ENCODE measurements at regions not wholly inside any gene's neighbourhood (a gene's known extent, or its start where the extent isn't known, plus 50 kb on each side); places are given as distances from the start of the nearest gene placed in this dataset.

DNA sequence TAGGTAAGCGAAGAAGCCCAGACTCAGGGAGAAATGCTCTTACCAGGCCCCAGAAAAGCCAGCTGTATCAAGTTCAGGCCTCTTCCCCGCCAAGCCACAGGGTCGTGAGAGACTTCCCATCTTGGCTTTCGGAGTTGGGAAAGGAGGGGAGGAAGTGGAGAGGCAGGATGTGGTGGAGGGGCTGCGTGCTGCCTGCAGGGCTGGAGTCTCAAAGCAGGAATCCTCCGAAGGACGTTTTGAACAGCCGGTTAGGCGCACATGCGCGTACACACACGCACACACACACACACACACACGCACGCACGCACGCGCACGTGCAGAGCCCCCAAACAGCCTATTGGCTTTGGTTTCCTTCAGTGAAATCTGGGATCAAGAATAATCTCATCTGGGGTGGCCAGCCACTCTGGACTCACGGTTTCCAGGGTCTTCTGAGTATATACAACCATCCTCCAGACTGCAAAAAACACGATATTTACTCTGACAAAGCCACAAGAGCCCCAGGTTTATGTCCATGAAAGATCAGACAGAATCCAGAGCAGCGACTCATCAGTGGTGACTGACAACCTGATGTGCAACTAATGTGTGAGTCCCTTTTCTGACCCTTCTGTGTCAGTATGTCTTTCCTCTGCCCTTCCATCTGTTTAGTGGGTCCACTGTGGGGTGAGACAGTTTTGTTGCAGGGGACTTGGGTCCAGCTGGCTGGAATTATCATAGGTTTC lies 115.0 kb upstream of the ZNF438 start:
- DNase-seq = no peak

DNA sequence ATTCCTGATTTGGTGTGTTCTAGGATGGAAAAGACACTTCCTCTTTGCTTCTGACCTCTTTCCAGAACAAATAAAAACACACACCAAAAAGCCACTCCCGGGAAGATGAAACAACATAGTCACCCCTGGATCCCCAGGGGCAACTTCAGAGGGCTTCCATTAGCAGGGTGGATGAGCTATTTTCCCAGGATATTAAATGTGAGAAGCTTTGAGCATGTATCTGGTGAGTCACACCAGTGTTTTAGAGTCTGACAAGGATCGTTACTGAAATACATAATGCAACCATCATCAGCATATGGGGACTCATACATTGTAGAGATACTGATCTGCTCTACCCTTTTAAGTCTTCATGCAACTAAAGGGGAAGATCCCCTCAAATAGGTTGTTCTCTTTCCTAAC lies 115.5 kb upstream of the ZNF438 start:
- no peak for DNase-seq

DNA sequence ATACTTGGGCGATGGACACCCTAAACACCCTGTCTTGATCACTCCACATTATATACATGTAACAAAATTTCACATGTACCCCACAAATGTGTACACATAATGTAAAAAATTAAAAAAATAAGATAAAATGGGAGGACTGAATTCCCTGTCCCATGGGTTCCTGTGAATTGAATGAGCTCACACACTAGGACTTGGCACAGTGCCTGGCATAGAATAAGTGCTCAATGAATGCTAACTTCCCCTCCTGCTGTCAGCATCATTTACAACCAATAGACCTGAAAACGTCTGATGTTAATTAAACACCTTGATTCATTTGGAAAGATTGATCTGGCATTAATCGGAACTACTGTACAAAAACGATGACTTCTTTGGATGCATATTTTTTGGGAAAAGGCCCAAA lies 117.3 kb upstream of the ZNF438 start:
- no peak for DNase-seq

DNA sequence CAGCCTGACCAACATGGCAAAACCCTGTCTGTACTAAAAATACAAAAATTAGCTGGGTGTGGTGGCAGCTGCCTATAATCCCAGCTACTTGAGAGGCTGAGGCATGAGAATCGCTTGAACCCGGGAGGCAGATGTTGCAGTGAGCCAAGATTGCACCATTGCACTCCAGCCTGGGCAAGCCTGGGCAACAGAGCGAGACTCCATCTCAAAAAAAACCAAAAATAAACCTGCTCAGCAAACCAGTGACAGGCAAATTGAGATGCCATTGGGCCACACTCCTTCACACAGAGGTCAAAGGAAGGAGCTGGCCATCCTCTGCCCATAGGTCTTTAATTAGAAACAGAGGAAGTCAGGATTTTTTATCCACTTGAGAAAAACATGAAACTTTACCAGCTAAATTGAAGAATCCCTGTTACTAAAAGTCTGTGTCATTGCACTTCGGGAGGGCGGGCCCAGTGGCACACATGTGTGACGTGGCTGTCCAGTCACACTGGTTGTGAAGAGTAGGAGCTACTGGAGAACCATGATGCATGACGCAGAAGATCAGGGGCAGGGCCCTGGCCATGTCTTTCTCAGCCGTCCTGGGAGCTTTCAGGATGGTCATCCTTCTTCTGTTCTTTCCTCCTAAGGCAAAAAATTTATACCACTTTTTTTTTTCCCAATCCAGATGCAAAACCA lies 118.3 kb upstream of the ZNF438 start:
- DNase-seq = no peak

DNA sequence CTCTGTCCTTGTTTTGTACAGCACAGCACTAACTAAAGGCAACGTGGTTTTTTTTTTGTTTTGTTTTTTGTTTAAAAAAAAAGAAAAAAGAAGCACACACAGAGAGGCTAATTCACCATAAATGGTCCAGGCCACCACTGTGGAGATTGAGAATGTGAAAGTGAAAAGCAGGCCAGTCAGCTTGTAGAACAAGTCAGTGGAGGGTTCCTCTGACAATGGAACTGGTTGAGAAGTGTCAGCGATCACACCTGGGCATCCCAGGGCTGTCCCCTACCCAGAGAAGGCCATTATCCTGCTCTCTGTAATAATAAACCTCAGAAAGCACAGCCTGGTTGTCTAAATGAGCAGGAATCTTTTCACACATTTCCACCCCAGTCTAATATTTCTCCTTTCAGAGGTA lies 119.6 kb upstream of the ZNF438 start:
- no peak for DNase-seq

DNA sequence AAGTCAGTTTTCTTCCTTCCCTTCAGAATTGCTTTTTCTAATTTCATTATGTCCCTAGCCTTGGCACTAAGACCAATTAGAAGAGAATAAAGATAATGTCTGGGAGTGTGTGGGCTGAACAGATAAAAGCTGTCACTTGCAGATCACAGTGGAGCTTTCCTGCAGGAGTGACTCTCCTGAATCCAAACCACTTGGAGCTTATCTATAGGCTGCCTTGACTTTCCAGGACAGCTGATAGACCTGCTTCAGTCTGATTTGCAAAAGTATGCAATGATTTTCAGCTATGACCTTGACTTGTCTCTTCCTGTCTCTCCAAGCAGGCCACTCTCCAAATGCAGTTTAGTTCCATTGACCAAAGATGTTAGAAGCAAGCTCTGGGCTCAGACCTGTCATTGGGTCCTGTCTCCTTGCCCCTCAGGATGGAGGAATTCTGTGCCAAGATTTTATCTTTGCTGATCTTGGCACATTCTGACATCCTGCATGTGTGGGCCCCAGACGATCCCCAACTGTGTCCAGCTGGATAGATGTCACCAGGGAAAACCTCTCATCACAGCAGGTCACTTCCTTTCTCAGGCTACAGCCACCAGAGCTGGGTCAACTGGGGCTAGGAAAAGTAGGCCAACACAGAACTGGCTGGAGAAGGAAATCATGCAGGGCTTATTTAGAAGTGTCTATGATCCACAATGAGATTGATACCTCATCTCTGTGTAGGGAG lies 120.9 kb upstream of the ZNF438 start:
- no peak for DNase-seq

DNA sequence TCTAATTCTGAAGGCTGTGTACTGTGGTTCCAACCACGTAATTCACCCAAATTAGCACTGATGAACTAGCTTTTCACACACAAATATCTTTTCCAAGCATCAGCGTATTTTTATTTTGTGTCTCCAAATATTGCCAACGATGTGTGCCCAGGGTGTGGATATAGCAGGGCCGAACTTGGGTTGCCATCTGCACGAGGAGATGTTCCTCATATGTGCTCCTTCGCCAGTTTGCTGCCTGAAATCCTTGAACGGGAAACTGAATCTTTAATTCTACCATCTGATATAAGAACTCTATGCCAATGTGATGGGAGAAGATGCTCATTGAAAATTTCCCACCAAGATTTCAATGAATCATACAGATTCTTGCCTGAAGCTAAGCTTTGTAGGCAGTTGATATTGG lies 121.5 kb upstream of the ZNF438 start:
- no peak for DNase-seq

DNA sequence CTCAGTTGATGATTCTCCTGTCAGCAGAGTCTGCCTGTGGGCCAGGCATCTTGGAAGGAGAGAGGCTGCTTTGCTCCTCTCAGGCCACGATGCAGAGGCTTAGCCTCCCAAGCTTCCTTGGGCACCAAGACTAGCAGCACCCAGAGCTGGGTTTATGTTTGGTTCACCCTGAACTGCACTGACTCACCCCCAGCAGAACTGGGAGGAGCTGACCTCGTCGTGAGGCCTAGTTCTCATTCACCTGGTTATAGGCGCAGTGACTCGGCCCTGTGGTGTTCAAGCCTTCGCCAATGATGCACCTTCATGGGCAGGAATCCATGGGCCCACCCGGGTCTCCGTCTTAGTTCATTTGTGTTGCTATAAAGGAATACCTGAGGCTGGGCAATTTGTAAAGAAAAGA lies 122.0 kb upstream of the ZNF438 start:
- no peak for DNase-seq

DNA sequence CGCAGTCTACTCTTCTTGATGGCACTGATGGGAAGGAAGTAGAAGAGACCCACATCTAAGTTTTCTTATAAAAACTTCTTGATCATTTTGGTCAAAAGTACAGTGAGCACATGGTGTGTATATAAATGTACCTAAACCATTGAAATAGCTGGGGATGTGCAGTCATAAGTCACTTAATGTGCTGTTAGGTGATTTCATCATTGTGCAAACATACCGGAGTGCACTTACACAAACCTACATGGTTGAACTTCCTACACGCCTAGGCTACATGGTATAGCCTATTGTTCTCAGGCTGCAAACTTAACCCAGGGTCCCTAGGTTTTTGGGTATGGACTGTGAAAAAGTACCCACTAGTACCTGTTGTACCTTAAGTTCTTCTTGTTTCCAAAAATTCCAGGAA lies 123.3 kb upstream of the ZNF438 start:
- no peak for DNase-seq

DNA sequence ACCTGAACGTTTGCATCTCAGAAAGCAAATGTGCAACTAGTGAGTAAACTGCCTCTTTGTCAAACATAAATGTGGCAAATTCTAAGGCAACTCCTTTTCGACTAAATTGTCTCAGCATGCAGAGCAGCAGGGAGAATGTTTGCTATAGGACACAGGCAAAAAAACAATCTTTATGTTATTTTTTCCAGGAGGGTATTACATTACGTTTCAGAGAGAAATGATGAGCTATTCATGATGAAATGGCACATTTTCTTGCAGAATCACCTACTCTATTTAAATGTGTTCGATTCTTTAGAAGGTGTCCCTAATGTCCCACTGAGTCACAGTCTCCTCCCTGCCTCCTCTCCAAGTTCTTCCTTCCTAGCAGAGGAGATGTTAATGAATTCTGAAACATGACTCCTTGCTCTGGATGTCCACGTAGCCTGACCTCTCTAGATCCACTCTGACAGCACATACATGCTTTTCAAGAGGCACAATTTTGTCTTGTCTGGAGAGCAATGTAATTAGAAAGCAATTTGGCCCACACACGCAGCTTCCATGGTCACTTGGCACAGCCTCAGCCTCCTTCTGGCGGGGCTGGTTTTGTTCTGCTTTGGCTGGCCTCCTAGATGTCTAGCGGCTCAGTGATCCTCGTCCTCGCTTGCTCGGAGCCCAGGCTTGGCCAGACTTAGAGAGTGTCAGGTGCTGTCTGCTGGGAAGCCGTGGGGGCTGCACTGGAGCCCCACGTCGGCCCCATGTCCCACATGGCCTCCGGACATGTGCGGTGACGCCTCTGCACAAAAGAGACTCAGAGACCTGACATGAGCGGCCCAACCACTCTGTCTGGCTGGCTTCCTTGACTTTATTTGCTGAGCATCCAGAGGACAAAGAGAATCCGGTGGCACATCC lies 125.7 kb upstream of the ZNF438 start:
- peak; percentile 69 for DNase-seq

DNA sequence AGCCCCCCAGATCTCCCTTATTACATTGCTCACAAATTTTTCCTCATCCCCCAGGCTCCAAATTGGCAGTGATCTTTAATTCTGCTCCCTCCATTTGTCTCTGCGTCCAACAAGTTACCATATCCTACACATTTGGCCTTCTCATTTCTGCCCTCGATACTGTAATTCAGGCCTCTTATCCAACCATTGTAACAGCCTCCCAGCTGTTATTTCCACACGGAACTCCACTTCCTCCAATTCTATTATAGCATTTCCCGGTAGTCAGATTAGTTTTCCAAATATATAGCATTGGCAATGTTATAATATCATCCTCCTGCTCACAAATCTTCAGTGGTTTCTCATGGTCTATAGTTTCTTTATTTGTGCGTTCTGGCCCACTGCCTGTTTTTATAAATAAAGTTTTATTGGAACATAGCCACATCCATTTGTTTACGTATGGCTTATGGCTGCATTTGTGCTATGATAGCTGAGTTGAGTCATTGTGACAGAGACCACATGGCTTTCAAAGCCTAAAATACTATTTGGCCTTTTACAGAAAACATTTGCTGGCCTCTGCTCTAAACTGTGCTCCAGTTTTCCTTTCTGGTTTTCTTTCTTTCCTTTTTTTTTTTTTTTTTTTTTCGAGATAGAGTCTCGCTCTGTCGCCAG lies 126.5 kb upstream of the ZNF438 start:
- no peak for DNase-seq

DNA sequence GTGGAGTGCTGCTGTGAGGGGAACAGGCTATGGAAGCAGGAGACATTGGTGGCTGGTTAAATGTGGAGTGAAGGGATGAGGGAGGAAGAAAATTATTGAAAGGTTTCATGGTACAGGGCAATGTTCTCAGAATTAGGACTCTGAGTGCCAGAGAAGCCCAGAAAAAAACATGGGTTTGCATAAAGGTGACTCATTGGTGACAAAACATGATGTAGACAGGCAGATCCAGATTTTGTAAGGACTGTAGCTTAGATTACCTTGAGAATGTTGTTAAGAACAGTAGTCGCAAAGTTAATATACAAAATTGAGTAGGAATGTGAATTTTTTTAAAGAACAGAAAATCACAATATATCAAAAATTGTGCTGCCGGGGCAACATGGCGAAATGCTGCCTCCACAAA lies 134.9 kb upstream of the ZNF438 start:
- DNase-seq = no peak

DNA sequence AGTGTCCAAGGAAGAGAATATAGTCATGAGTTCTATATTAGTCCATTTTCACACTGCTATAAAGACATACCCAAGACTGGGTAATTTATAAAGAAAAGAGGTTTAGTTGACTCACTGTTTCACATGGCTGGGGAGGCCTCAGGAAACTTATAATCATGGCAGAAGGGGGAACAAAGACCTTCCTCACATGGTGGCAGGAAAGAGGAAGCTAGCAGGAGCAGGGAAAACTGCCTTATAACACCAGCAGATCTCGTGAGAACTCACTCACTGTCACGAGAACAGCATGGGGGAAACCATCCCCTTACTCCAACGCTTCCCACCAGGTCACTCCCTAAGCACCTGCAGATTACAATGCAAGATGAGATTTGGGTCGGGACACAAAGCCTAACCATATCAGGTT lies 139.0 kb upstream of the ZNF438 start:
- no peak for DNase-seq

DNA sequence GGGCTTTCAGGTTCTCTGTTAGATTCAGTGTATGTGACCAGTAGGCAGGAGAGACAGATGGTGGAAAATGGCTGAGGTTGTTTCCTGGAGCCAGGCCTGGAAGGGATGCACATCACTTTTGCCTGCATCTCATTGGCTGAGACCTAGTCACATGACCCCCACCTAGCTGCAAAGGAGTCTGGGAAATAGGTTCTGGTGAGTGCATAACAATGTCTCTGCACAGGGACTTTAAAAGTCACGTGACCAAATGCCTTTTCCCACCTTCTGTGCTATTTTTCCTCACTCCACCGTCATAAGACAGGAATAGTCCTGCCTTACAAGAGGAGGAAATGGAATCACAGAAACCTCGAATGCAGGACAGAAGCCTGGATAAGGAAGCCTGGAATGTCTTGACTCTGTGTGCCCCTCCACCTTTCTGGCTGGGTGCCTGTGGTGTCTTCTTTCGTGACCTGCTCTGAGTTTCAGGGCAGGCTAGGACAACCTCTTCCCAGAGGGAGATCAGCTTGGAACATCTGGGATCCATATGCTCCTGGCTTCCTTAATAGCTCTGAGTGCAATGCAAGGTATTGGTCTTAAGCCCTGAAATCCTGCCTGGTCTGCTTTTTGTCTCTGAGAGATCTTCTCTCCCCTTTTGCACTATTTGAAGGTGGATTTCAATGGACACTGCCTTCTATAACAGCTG lies 139.9 kb upstream of the ZNF438 start:
- DNase-seq = no peak

DNA sequence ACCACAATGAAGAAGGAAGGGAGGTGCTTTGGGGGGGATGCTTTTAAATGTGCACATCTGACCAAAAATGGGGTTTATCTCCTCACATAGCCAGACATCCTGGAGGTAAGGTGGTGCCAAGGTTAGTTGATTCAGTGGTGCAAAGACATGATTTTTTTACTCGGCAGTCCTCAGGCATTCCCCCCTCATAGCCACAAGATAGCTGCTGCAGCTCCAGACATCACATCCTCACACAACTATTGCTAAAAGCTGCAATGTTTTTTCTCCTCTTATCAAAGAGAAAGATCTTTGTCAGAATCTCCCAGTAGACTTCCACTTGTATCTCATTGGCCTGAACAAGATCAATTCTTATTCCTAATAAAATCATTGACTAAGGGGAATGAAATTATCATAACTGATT lies 141.3 kb upstream of the ZNF438 start:
- DNase-seq = no peak

DNA sequence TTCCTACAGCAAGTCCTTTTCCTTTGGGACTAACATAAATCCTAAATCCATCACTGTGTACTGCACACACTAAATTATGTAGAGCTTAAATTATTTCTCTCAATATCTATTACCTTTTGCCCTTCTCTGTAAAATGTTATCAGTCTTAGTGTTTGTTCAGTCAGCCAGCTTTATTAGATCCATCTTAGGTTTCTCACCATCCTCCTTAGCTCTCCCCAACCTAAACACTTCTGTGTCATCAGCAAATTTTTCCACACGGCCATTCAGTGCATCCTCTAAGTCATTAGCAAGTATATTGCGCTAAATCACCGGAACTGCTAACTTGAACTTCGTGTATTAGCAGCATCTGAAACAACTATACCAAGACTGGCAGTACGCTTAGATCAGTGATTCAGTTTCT lies 142.1 kb upstream of the ZNF438 start:
- DNase-seq = no peak

DNA sequence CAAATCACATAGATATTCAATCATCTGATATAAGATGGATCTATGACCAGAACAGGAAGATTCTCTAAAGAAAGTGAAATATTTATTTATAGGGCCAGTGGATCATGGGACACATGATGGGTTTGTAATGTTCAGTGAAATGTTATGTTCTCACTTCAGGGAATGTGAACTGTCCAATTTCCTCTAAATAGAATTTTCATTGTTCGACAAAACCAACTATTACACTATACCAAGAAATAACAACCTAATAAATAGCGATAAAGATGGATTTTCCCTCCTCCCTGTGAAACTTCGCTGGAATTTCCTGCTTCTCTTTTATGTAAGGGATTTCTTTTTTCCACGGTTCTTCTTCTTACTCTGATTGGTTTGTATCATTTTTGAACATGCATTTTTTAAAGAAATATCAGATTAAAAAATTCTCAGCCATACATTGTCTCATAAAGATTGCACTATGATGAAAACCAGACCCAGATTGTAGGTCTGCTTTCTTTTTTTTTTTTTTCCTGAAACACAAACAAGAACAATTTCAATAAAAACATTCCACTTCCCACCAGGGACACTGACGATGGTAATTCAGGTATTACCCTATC lies 139.8 kb upstream of the ZEB1 start:
- no peak for DNase-seq

DNA sequence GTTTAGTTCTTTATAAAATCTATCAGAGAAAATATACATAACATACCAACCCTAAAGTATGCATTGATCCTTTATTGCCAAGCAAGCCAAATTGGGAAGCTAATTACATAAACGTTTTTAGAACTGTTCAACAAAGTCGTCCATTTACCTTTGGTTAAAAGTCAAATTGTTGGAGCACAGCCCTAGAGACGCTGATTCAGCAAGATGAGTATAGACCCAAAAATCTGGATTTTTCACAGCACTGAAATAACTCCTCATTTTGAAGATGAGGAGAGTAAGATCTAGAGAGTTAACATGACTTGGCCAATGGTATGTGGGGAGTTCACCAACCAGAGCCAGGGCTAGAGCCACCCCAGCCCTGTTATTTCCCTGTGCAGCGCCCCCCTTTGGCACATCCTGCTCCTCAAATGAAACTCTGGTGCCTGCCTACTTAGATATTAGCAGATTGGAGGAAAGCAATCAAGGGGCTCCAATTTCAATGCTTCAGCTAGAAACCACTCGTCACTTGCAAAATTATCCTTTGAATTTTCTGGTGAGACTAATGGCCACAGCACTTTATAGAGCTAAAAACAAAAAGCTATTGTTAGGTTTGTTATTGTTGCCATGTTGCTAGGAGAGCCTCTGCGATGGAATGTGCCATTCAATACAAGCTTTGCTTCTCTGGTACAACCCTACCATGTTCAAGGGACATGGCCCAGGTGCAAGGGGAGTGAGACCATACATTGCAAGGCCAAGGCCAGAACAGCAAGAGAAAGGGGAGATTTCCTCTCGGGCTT lies 132.6 kb upstream of the ZEB1 start:
- no peak for DNase-seq

DNA sequence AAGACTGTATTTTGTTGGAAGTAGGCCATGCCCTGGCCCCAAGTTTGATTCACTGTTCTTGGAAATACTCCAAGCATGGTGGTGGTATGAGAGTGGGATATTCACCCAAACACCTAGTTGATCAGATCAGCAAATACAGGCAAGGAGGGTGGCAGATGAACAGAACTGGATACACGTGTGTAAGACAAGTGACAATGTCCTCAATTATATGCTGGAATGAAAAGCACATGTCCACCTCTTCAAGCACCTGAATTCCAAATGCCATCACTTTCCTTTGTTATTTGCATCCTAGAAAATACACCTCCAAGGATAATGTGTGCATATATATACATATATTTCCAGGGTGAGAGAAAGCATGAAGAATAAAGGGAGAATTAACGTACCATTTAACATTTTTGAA lies 131.8 kb upstream of the ZEB1 start:
- no peak for DNase-seq

DNA sequence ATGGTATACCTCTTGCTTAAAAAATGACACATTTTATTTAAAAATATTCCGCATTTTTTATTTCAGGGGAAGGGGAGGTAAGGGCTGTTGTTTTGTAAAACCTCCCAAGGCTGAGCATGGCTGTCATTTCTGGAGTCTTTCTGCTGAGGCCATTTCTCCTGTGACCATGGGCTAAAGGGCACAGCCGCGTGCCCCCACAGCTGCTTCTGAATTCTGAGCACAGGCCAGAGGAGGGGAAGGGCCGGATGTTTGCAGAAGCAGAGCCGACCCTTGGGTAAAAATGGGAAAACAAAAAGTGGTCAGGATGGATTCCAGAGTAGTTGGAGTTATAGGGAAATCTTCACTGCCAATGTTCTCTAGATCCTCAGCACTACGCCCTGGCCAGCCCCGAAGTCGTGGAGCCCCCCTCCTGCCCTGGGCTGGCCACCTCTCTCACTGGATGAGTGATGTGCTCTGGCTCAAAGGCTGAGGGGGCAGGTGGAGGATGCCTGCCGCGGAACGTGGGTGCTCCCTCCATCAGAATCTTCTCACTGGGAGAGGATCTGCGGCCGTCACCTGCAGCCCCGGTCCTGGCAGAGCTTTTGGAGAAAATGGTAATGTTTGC lies 131.3 kb upstream of the ZEB1 start:
- DNase-seq = no peak
